ELF-1 (cell line): ENCODE measurements at regions not wholly inside any gene's neighbourhood (a gene's known extent, or its start where the extent isn't known, plus 50 kb on each side); places are given as distances from the start of the nearest gene placed in this dataset.
A peak's percentile ranks its signal among the peaks of the same experiment; 100 is the strongest.

ENCODE experiments used
- DNase-seq: peaks from one replicate; pipeline ENCODE4 v3.0.0-alpha.2; 2016; ENCODE audit warnings: low read depth, low spot score

DNA sequence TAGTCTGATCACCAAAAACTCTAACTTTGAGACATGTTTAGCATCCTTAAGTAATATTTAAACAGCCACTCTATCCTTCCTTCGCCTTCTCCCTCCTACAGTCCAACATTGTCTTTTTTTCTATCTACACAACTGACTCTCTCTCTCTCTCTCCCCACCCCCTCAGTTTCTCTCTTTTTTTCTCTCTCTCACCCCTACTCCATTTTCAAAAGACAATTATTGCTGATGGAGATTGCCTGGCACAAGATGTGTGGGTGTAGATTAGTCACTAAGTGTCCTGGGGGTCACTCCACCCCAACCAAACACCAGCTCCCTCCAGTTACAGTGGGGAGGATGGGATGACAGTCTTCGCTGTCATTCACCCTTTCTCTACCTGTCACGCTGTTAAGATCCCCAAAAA, 94.5 kb upstream of the NFIA start:
- DNase-seq: no peak

DNA sequence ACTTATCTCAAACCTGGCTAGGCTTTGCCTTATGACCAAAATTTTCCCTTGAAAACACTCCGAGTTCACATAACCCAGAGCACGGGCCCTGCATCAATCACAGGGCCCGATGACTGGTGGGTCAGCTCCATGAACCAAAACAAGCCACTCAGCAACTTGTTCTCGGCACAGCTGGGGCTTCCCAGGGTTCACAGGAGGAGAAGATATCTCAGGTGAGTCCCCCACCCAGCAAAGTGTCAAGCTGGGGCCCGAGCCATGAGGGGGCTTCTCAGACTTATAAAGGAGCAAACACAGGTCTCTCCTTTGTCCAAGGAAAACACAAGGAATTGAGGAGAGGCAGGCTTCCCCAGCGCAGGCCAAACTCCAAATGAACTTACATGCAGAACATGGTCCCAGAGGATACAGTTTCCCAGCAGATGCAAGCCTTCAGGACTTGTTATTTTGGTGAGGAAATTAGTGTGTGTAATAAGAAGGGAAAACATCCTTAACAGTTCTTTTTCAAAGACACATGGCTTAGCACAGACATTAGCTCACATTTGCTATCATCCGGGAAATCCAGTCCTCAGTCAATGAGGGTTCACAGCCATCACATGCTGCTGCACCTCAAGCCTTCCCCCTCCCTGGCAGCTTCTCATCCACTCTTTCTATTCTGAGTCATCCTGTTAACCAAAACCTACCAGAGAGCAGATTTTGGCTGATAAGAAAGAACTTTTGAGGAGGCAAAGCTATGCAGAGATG, 98.1 kb upstream of the NFIA start:
- no peak for DNase-seq

GRCh38 chr1:60983701-60984061, 98.7 kb upstream of the NFIA start:
- DNase-seq: no peak

DNA sequence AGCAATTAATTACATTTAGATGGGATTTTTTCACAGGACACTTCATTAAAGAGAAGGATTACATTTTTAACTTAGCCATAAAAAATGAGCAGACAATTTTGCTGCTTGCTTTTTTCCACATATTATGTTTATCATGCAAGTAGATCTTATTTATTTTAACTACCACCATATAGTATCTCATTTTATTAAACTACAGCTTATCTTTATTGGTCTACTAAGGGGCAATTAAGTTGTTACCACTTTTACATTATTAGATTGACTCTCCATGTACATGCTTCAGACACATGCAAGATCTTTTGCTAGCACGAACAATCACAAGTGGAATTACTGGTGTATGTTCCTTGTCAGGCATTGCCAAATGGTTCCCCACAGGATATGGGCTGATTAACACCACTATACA, 99.8 kb upstream of the NFIA start:
- no peak for DNase-seq

- DNase-seq: no peak
Measured at GRCh38 chr1:60981357-60981756, 101.0 kb upstream of the NFIA start.

- peak; percentile 32 for DNase-seq
Measured at GRCh38 chr1:60978421-60979357, 103.7 kb upstream of the NFIA start.

- no peak for DNase-seq
Measured at GRCh38 chr1:60977661-60978060, 104.7 kb upstream of the NFIA start.

DNA sequence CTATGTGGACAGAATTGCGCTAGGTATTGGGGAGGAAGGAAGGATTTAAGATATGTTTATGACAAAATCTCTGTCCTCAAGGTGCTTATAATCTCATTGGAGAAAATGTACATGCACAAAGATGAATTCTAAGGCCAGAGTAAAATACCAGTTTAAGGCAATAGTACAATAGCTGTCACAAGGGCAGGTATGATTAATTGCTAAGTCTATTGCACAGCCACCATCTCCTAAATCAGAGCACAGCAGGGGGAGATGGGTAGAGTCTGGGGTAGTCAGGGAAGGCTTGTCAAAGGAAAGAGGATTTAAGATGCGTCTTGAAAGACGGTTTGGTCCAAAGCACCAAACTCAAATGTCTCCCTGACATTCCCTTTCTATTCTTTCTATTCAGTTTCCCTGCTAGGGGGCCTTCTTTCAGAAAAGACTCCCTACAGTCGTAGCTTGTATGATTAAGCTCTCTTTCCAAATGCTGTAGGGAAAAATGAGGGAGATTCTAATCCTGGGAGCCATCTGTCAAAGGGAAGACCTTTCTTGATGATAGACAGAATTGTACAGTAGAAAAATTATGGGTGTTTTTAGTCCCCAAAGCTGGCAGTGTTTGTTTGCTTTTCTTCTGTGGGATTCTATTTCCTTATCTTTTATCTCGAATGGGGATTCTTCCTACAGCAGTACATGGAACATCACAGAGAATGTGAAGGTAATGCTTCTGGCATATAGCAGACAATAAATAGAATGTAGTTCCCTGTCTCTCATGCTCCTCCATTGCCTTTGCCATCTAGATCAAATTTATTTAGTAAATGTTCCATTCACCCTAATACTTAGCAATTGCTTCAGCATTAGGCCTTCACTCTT, 107.6 kb upstream of the NFIA start:
- DNase-seq: no peak

- DNase-seq: no peak
Measured at GRCh38 chr1:60973668-60974067, 108.7 kb upstream of the NFIA start.

- no peak for DNase-seq
Measured at GRCh38 chr1:60972841-60973364, 109.5 kb upstream of the NFIA start.

- DNase-seq: no peak
Measured at GRCh38 chr1:60971330-60971729, 111.0 kb upstream of the NFIA start.

- DNase-seq: no peak
Measured at GRCh38 chr1:60969971-60970509, 112.3 kb upstream of the NFIA start.

DNA sequence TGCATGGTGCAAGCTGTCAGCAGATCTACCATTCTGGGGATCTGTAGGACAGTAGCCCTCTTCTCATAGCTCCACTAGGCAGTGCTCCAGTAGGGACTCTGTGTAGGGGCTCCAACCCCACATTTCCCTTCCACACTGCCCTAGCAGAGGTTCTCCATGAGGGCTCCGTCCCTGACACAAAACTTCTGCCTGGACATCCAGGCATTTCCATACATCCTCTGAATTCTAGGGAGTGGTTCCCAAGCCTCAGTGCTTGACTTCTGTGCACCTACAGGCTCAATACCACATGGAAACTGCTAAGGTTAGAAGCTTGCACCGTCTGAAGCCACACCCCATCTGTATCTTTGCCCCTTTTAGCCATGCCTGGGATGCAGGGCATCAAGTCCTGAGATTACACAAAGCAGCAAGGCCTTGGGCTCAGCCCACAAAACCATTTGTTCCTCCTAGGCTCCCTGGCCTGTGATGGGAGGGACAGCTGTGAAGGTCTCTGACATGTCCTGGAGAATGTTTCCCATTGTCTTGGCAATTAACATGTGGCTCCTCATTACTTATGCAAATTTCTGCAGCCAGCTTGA, 117.0 kb upstream of the NFIA start:
- no peak for DNase-seq

DNA sequence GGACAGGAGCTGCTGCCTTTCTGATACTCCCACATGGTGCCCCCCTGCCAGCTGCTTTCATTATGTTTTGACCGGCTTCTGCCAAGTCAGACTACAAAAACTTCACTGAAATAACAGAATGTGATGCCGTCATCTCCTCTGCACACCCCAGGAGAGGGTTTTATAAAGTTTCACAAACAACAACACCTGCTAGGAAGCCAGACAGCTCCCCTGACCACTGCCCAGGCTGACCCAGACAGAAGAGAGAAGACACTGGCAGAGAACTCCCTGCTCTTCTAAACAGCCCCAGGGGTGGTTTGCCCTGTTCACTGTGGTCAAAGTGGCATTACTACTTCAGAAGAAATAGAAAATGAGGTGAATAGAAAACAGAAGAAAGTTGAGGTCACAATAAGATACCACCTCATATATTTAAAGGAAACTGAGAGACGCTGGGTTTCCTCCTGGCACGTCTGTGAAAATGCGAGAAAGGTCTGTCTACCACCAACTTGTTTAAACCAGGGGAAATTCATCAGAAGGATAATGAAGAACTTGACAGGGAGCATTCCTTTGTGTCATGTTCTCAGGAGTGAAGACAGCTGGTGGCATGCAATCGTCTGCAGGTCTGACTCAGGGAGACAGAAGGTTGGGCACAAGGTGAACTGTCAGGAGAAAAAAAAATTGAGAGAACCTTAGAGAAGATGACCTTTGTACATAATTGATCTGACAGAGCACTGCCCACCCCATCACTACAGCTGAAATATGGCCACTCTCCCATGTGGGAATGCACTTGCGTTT, 119.0 kb upstream of the NFIA start:
- DNase-seq: no peak

DNA sequence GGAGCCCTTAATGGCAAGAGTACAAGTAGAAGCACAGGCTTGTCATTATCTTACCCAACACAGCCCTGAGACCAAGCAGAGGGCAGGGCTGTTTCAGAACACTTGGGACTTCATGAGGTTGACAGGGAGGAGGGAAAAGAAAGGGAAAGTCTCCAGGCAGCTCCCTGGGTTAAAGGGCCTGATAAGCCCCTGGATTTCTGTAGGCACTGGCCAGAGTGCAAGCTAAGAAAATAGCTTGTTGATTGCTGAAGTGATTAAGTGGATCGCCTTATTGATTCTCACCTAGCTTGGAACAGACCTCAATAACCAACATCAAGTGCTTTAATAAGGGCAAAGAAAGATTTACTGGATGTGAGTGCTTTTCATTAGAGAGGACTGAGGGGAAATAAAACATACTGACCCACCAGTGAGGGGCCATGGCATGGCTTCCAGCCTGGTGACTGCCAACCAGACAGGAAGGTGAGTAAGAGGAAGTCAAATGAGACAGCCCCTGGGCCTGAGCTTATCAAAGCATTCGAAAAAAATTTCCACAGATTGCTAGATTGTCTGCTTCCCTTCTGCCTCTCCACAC, 121.4 kb upstream of the NFIA start:
- no peak for DNase-seq

DNA sequence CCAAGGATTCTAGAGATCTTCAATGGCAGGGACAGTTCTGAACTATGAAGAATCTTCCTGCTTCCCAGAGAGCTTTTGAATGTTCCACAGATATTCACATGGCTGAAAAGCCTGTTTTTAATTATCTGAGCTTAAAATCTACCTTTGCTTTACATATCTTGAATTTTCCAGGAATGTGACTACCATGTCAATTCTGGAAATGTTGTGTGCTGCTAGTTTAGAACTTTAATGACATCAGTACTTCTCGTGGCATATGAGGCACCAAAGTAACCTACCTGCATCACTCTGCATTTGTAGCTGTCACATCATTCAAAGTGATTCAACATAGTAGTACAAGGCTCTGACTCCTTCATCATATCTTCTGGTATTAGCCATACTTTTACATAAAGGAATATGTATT, 122.7 kb upstream of the NFIA start:
- DNase-seq: no peak

DNA sequence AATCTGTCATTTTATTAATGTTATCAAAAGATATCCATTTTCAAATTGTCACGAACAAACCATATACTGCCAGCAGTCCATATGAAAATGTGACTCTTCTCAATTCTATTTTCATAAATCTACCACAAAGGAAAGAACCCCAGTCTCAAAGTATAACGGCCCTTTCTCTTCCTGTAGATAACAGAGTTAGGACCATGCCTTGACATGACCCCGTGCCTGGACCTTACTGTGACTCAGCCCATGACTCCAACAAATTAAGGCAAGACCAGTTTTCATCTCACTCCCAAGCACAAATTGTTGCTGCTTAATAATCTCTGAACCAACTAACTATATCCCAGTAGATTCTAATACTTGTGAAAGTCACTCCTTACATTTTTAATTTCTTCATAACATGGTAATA, 124.4 kb upstream of the NFIA start:
- no peak for DNase-seq

- no peak for DNase-seq
Measured at GRCh38 chr1:60956520-60956919, 125.8 kb upstream of the NFIA start.

DNA sequence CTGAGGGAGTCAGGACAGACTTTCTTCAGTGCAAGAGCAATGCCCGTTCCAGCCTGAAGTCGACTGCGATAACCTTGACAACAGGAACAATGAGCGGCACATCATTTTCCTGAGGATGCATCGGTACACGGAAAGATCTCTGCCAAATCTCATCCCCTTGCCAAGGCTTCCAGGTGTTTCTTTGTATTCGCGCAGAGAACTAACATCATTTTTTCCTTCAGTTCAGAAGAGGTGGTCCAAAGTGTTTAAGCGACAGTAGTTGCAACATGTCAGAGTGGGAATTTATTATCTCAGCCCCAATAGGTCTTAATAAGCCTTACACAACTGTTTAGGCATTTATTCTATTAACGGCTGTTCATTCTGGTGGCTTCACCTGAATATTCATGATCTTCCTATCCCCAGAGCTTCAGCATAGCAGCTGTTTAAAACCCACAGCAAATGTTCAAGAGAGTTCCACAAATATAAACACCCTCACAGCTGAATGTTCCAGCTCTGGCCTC, 129.7 kb upstream of the NFIA start:
- no peak for DNase-seq
